Muscle of back (tissue), 3 donors: ENCODE measurements at regions not wholly inside any gene's neighbourhood (a gene's known extent, or its start where the extent isn't known, plus 50 kb on each side); places are given as distances from the start of the nearest gene placed in this dataset.

Experiments used
- DNase-seq, 3 donors: peaks; one replicate each; pipeline versions ENCODE4 v3.0.0 to v3.0.0-alpha.2; 2013

GRCh38 chr2:217203086-217203485 is 343.2 kb upstream of the TNP1 start:
- DNase-seq, result no peak

DNA sequence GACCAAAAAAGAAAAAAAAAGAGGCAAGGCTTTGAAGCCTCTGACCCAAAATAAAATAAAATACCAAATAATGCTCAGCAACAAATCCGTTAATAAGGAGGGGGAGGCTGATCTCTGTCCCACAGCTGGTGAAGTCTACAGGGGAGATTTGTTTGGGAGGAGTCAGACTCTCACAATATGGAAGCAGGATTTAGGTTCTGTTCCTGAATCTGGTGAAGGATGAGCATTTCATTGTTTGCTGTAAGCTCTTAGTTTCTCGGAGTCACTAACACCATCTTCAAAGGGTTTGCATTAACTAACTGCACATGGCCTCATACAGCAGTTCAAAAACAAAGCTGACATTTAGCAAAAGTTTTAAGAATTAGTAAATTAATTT is 339.4 kb upstream of the TNP1 start:
- DNase-seq, result no peak

DNA sequence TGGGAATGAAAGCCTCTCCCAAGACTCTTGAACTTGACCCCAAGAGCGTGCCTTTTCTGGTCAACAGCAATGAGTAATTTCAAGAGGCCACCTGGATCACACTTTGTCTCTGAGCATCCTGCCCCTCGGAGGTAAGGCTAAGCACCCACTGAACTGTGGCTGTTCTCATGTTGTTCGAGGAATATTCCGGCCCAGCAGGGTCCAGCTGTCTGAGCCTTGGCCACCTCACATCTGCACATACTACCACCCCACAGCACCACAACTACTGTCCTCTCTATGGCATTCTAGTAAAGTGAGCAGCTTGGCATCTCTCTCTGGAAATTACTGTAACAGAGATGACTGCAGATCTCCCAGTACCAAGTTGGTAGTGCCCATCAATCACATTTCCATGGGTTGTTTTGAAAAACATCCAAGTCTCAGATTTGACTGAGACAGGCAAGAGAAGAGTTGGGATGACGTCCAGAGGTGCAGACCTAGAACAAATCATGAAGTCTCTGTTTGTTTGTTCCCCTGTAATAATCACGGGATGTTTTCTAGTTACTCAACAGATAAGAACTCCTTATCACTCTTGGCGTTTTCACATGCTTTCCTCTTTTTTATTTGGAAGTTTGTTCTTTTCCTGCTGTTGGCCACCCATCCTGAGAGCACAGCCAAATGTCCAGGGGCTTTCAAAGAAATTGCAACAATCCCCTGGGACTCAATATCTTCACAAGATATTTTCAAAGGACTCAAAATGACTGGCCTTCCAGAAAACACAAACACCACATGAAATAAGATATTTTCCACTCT is 336.0 kb upstream of the TNP1 start:
- DNase-seq, result no peak

GRCh38 chr2:217195016-217195415 is 335.2 kb upstream of the TNP1 start:
- no peak for DNase-seq

GRCh38 chr2:217193431-217194340 is 333.8 kb upstream of the TNP1 start:
- no peak for DNase-seq

GRCh38 chr2:217192366-217192765 is 332.5 kb upstream of the TNP1 start:
- no peak for DNase-seq

DNA sequence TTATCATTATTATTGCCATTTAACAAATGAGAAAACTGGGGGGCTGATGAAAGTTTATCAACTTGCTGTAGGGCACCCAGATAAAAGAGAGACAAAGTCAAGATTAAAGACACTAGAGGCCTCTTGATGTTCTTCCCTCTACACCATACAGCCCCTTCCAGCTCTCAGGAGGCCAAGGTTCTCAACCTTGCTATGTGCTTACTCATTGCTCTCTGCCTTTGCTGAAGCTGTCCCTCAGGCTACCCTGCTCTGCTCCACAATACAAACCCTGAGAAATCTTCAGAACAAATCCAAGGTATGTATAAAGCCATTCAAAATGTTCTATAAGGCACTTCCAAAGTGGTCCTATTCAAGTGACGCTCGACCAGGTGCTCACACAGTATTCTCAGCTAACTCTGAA is 329.9 kb upstream of the TNP1 start:
- no peak for DNase-seq

GRCh38 chr2:217189131-217189530 is 329.3 kb upstream of the TNP1 start:
- no peak for DNase-seq

GRCh38 chr2:217186668-217187159 is 326.9 kb upstream of the TNP1 start:
- peak; percentile 82 to 93 (median 89) for DNase-seq

- no peak for DNase-seq
Observed at GRCh38 chr2:217186152-217186551, 326.3 kb upstream of the TNP1 start.

- no peak for DNase-seq
Observed at GRCh38 chr2:217185265-217185995, 325.6 kb upstream of the TNP1 start.

GRCh38 chr2:217184242-217184641 is 324.4 kb upstream of the TNP1 start:
- no peak for DNase-seq

GRCh38 chr2:217183471-217183870 is 323.6 kb upstream of the TNP1 start:
- DNase-seq, result no peak

DNA sequence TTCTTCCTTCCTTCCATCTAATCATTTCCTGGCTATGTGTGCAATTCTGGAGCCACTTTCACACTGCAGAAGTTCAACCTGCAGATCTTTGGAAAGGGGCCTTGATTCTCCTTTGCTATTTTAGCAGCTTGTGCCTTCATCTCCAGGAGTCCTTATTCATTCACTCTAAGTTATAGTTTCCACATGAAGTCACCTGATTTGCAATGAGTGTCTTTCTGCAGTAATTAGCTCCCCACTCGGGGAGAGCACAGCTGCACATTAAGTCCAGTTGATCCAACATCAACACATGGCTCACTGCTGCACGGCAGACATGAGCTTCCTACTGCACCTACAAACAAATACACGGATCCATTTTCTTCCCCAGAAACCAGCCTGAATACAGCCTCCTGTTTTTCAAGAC is 323.1 kb upstream of the TNP1 start:
- DNase-seq, result peak; percentile 63 to 83 (median 68)

DNA sequence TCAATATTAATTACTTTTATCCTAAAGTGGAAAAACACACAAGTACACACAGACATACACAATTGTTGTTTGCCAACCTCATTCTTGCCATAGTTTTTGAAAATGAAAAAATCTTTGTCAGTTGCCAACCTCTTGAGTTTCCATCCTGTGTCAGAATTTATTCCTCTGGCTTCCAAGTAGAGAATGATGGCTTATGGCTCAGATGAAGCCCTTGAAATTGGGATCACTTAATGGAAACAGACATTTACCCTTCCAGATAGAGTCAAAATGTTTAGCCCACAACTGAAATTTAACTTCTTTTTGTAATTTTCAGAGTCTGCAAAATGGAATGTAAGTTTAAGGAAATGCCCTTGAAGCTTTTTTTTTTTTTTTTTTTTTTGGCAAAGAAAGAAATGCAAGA is 321.6 kb upstream of the TNP1 start:
- peak in 1 of 3 donors; percentile 61 for DNase-seq

GRCh38 chr2:217179854-217180253 is 320.0 kb upstream of the TNP1 start:
- no peak for DNase-seq

- DNase-seq, result no peak
Observed at GRCh38 chr2:217178341-217178740, 318.5 kb upstream of the TNP1 start.

DNA sequence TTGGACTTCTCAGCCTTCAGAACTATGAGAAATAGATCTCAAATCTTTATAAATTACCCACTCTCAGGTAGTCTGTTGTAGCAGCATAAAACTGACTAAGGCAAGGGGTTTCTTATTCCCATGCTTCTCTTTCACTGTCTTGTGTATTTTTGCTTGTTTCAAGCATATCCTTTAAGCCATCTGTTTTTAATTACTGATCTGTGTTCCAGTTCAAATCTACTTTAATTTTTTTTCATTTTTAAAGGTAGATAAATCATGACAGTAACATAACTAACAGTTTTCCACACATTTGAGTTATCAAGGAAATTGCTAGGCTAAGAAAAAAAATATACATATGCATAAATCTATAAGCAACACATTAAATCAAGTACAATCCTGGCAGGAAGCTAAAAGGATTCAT is 317.9 kb upstream of the TNP1 start:
- no peak for DNase-seq

DNA sequence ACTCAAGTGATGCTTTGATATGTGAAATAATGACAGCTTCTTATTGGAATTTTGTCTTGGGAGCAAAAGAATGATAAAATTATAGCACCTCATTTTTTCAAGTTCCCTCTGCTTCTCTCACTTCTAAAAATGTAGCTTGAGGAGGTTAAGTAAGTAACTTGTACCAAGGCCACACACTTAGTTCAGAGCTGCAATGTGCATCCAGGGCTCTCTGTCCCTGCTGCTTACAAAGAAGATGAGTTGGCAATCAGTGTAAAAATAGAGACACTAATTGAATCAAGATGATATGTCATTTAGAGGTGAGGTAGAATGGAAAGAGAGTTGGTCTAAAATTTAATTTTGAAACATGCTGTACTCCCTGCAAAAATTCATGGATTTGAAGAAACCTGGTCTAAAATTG is 312.0 kb upstream of the TNP1 start:
- no peak for DNase-seq

DNA sequence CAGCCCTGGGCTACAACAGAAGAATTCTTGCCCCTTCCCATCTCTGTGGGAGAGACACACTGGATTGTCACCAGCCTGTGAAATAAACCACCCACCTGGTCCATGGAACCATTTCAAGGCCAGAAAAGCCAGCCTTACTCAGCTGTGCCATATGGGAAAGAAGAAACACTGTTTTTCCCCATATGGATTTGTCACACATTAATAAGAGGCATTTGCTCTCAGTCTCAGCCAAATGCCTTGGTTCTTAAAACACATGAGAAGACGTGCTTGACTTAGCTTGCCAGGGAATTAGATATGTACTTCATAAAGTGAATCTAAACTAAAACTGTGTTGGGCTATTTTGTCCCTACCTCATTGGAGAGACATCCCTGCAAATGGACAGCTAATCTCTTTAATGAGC is 308.6 kb upstream of the TNP1 start:
- peak; percentile 48 to 79 (median 53) for DNase-seq

DNA sequence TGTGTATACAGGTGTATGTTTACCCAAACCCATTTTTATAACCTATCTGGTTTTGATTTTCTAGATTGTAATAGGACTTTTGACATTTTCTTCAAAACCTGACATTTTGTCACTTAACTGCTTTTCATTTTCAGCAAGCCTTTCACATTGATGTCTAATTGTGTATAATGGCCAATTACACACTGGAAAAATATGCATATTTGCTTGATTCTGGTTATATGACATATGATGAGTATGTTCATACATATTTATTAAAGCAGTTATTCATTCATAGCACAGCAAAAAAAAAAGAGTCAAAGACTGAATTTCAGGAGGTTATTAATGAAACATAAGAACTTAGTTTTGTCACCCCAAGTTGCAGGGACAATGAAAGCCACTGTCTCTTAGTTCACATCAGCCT is 307.7 kb upstream of the TNP1 start:
- no peak for DNase-seq

DNA sequence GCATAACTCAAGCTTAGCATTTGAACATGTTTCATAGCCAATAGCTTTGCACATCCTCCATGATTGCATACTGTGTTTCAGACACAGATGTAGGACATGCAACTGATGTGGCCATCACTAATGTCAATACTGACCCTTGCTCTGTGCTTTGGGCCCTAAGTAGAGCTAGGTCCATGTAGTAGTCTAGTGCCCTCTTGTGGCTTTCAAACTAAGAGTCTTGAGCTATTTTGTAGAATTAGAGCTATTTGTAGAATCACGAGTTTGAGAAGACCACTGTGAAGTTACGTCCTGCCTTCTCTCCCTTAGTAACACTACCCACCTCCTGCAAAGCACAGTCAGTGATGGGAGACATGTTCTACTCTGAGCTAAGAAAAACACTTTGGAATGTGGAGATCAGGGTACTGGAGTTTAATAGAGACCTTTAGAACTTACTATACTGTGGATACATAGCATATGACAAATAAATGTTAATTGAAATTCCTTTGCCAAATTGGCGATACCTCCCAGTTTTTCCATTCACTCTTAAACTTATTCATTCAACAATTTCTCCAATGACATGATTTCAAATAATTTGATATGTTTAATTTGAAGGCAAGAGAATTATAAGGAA is 306.5 kb upstream of the TNP1 start:
- peak in 1 of 3 donors; percentile 55 for DNase-seq
